ENCODE measurements at regions not wholly inside any gene's neighbourhood (a gene's known extent, or its start where the extent isn't known, plus 50 kb on each side); places are given as distances from the start of the nearest gene placed in this dataset.

DNA sequence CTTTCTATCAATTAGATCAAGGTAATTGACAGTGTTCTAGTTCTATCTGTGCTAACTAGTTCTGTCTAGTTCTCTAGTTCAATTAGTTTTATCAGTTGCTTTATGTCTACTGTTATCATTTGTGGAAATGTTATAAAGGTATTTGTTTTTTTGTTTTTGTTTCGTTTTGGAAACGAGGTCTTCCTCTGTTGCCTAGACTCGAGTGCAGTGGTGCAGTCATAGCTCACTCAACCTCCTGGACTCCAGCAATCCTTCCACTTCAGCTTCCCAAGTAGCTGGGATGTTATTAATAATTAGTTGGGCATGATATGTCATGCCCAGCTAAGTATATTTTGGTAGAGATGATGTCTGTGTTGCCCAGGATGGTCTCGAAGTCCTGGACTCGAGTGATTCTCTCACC, 1682.8 kb upstream of the LRRTM1 start:
- BruUV-seq (replicated peaks) = no TSS peak
- Histone ChIP-seq H3K27ac (ENCODE audit: low read length) (no peak overlapping the region), H3F3A (ENCODE audit: low read length, unreplicated experiment) (no peaks in the 10 kb centered on the region), H3K4me2 (ENCODE audit: low read length) (peak overlapping the region; percentile 30; the same call in 1 of the 2 replicates), H3K79me2 (ENCODE audit: low read length) (no peaks in the 10 kb centered on the region), H3K9ac (ENCODE audit: low read length) (no peak overlapping the region), H3K9me2 (replicated peaks; ENCODE audit: low read length) (no peaks in the 10 kb centered on the region), H2AFZ (ENCODE audit: low read length) (no peak overlapping the region), H3K4me1 (ENCODE audit: insufficient read depth, low read length) (no peaks in the 10 kb centered on the region), H3K4me3 (ENCODE audit: low read length) (peak overlapping the region; percentile 38; the same call in 1 of the 2 replicates), H3K36me3 (ENCODE audit: low read depth, low read length) (no peaks in the 10 kb centered on the region), H3K27me3 (ENCODE audit: low read length) (no peaks in the 10 kb centered on the region), H3K9me3 (ENCODE audit: low read length) (0 out of 2 replicates have a peak, but pooled peaks cover 6% of the 10 kb centered on the region), H4K20me1 (ENCODE audit: low read length) (no peaks in the 10 kb centered on the region)
- intact Hi-C loops (cut with micrococcal nuclease) = no loop called here
- ChIA-PET CTCF (no interaction called here), POLR2A (ENCODE audit: unreplicated experiment) (no interaction called here)
- DNase-seq = no peak
- TF ChIP-seq, protein P1, sequence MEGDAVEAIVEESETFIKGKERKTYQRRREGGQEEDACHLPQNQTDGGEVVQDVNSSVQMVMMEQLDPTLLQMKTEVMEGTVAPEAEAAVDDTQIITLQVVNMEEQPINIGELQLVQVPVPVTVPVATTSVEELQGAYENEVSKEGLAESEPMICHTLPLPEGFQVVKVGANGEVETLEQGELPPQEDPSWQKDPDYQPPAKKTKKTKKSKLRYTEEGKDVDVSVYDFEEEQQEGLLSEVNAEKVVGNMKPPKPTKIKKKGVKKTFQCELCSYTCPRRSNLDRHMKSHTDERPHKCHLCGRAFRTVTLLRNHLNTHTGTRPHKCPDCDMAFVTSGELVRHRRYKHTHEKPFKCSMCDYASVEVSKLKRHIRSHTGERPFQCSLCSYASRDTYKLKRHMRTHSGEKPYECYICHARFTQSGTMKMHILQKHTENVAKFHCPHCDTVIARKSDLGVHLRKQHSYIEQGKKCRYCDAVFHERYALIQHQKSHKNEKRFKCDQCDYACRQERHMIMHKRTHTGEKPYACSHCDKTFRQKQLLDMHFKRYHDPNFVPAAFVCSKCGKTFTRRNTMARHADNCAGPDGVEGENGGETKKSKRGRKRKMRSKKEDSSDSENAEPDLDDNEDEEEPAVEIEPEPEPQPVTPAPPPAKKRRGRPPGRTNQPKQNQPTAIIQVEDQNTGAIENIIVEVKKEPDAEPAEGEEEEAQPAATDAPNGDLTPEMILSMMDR (conservative IDR thresholded peaks at IDR 0.05; ENCODE audit: low read depth, low read length) = no peak
- no peak for TF ChIP-seq EZH2phosphoT487 (IDR thresholded peaks at IDR 0.05; ENCODE audit: borderline replicate concordance, low read length)
- ATAC-seq = no peak

GRCh38 chr2:81984969-81985637, 1680.6 kb upstream of the LRRTM1 start:
- Histone ChIP-seq H3K4me1 (ENCODE audit: insufficient read depth, low read length) (no peaks in the 10 kb centered on the region), H3K9me3 (ENCODE audit: low read length) (no peaks in the 10 kb centered on the region), H3K36me3 (ENCODE audit: low read depth, low read length) (no peaks in the 10 kb centered on the region), H3F3A (ENCODE audit: low read length, unreplicated experiment) (no peaks in the 10 kb centered on the region), H4K20me1 (ENCODE audit: low read length) (no peaks in the 10 kb centered on the region), H3K79me2 (ENCODE audit: low read length) (no peaks in the 10 kb centered on the region), H2AFZ (ENCODE audit: low read length) (no peak overlapping the region), H3K9me2 (replicated peaks; ENCODE audit: low read length) (no peaks in the 10 kb centered on the region), H3K27ac (ENCODE audit: low read length) (no peak overlapping the region), H3K4me3 (ENCODE audit: low read length) (no peak overlapping the region), H3K4me2 (ENCODE audit: low read length) (no peak overlapping the region), H3K27me3 (ENCODE audit: low read length) (no peaks in the 10 kb centered on the region), H3K9ac (ENCODE audit: low read length) (no peak overlapping the region)
- POLR2A ChIA-PET (ENCODE audit: unreplicated experiment) = no interaction called here
- CTCF ChIA-PET = no interaction called here
- ATAC-seq = no peak
- intact Hi-C loops (cut with micrococcal nuclease) = no loop called here
- TF ChIP-seq, protein P1 (conservative IDR thresholded peaks at IDR 0.05; ENCODE audit: low read depth, low read length) = no peak
- TF ChIP-seq EZH2phosphoT487 (IDR thresholded peaks at IDR 0.05; ENCODE audit: borderline replicate concordance, low read length) (no peak), EZH2 (IDR thresholded peaks at IDR 0.05; ENCODE audit: low read length, unreplicated experiment) (no peak)
- no peak for DNase-seq
- BruUV-seq (replicated peaks) = no TSS peak

GRCh38 chr2:81981585-81981984, 1677.0 kb upstream of the LRRTM1 start:
- intact Hi-C loops (cut with micrococcal nuclease) = no loop called here
- Histone ChIP-seq H3K4me3 (ENCODE audit: low read length) (no peak overlapping the region), H3K9ac (ENCODE audit: low read length) (no peak overlapping the region), H3K79me2 (ENCODE audit: low read length) (no peaks in the 10 kb centered on the region), H3K4me2 (ENCODE audit: low read length) (no peak overlapping the region), H3K9me3 (ENCODE audit: low read length) (no peaks in the 10 kb centered on the region), H3K4me1 (ENCODE audit: insufficient read depth, low read length) (no peaks in the 10 kb centered on the region), H3K36me3 (ENCODE audit: low read depth, low read length) (no peaks in the 10 kb centered on the region), H3K27me3 (ENCODE audit: low read length) (no peaks in the 10 kb centered on the region), H3K9me2 (replicated peaks; ENCODE audit: low read length) (no peaks in the 10 kb centered on the region), H3F3A (ENCODE audit: low read length, unreplicated experiment) (no peaks in the 10 kb centered on the region), H4K20me1 (ENCODE audit: low read length) (no peaks in the 10 kb centered on the region), H2AFZ (ENCODE audit: low read length) (no peak overlapping the region), H3K27ac (ENCODE audit: low read length) (no peak overlapping the region)
- ATAC-seq (no peak), DNase-seq (no peak)
- ChIA-PET CTCF (no interaction called here), POLR2A (ENCODE audit: unreplicated experiment) (no interaction called here)
- no TSS peak for BruUV-seq (replicated peaks)
- no peak for TF ChIP-seq EZH2phosphoT487 (IDR thresholded peaks at IDR 0.05; ENCODE audit: borderline replicate concordance, low read length)
- TF ChIP-seq, protein P1 (conservative IDR thresholded peaks at IDR 0.05; ENCODE audit: low read depth, low read length) = no peak
